Endothelial cell of umbilical vein (primary cell): ENCODE measurements at regions not wholly inside any gene's neighbourhood (a gene's known extent, or its start where the extent isn't known, plus 50 kb on each side); places are given as distances from the start of the nearest gene placed in this dataset.

Source experiments
- BruUV-seq: library from RNA; stranded (reverse); fragments of 400-500 nt; replicated peaks from 2 replicates; lab custom pipeline; 2021; lab: Mats Ljungman, UMichigan
- CTCF ChIA-PET: fragments of 300-600, 350-600 bp; sonication (Branson Sonifier 250); formaldehyde crosslinking; loops from one replicate; lab custom pipeline; 2021; ENCODE audit warnings: antibody characterized with exemption, inconsistent platforms; lab: Charles Lee
- POLR2A ChIA-PET: fragments of 300-600, 350-600 bp; sonication (Branson Sonifier 250); formaldehyde crosslinking; loops from one replicate; lab custom pipeline; 2021; ENCODE audit warnings: antibody characterized with exemption, inconsistent platforms; lab: Charles Lee
- DNase-seq: peaks from one replicate; pipeline ENCODE4 v3.0.0-alpha.2; 2011; ENCODE audit warnings: low read depth, low spot score
- FAIRE-seq: peaks from 2 replicates; lab custom pipeline; 2011; peaks lifted over from hg19 to GRCh38; lab: Jason Lieb, UNC
- H2AFZ ChIP-seq: 2 replicates; pipeline ENCODE4 v1.6.0; 2012; ENCODE audit warnings: low read depth, low read length, control low read depth, inconsistent platforms
- H3K27ac ChIP-seq: 2 replicates; pipeline ENCODE4 v1.5.1; 2011; ENCODE audit warnings: low read depth, mild to moderate bottlenecking, control low read depth, low read length, moderate library complexity; ENCODE audit not compliant: insufficient read depth
- H3K27me3 ChIP-seq, 2 experiments: 2 replicates each; pipeline versions ENCODE4 v1.6.0 to v1.6.1; 2011; ENCODE audit warnings: low read length in 2 of 2, mixed read lengths in 1 of 2; ENCODE audit not compliant: control insufficient read depth in 2 of 2, insufficient read depth in 2 of 2
- H3K36me3 ChIP-seq, 2 experiments: 2 replicates in 1 of 2; 3 replicates in 1 of 2; pipeline ENCODE4 v1.5.1; 2011; ENCODE audit warnings: low read length in 2 of 2, mild to moderate bottlenecking in 1 of 2, moderate library complexity in 1 of 2; ENCODE audit not compliant: control insufficient read depth in 2 of 2, insufficient read depth in 2 of 2; ENCODE audit errors: extremely low read depth in 1 of 2
- H3K4me1 ChIP-seq: 3 replicates; pipeline ENCODE4 v1.5.1; 2011; ENCODE audit warnings: mild to moderate bottlenecking, low read length; ENCODE audit not compliant: control insufficient read depth, insufficient read depth; ENCODE audit errors: extremely low read depth
- H3K4me2 ChIP-seq: 2 replicates; pipeline ENCODE4 v1.6.1; 2011; ENCODE audit warnings: low read length, control low read depth, mixed read lengths; ENCODE audit not compliant: insufficient read depth
- H3K4me3 ChIP-seq, 3 experiments: fragments of 200-600 bp in 1 of 3; sonication (generic), shearing (Covaris generic) in 1 of 3; replicated peaks in 1 of 3; 2 replicates each; pipeline ENCODE4 v1.5.1; 2011 to 2016; ENCODE audit warnings: control low read depth in 3 of 3, low read length in 3 of 3, mild to moderate bottlenecking in 2 of 3, inconsistent platforms in 1 of 3, low read depth in 1 of 3, moderate library complexity in 1 of 3; ENCODE audit not compliant: insufficient read depth in 1 of 3
- H3K79me2 ChIP-seq: 2 replicates; pipeline ENCODE4 v1.6.0; 2012; ENCODE audit warnings: low read length, inconsistent platforms; ENCODE audit not compliant: control insufficient read depth, insufficient read depth
- H3K9ac ChIP-seq: replicated peaks from 2 replicates; pipeline ENCODE3; 2011; ENCODE audit warnings: low read length, control low read depth; ENCODE audit not compliant: insufficient read depth; ENCODE audit errors: extremely low read depth
- H3K9me1 ChIP-seq: replicated peaks from 3 replicates; pipeline ENCODE4 v1.6.0; 2011; ENCODE audit warnings: mild to moderate bottlenecking, low read length; ENCODE audit not compliant: control insufficient read depth, insufficient read depth; ENCODE audit errors: extremely low read depth
- H3K9me3 ChIP-seq: replicated peaks from 2 replicates; pipeline ENCODE4 v1.5.1; 2012; ENCODE audit warnings: low read length, inconsistent platforms; ENCODE audit not compliant: control insufficient read depth, insufficient read depth
- H4K20me1 ChIP-seq: replicated peaks from 2 replicates; pipeline ENCODE3; 2011; ENCODE audit warnings: mild to moderate bottlenecking, low read length; ENCODE audit not compliant: control insufficient read depth, insufficient read depth; ENCODE audit errors: extremely low read depth
- CTCF ChIP-seq, 2 donors: IDR thresholded peaks; 1 replicate in 1 of 2; 2 replicates in 1 of 2; pipeline ENCODE4 v1.5.1; 2011; ENCODE audit warnings: low read length in 2 of 2, mild to moderate bottlenecking in 2 of 2, moderate library complexity in 2 of 2, control low read depth in 1 of 2, inconsistent platforms in 1 of 2, low read depth in 1 of 2; ENCODE audit not compliant: insufficient read depth in 1 of 2; ENCODE audit errors: extremely low read depth in 1 of 2
- EZH2 ChIP-seq: IDR thresholded peaks from 2 replicates; pipeline ENCODE4 v1.6.1; 2012; ENCODE audit warnings: borderline replicate concordance, low read depth, mild to moderate bottlenecking, moderate library complexity, low read length, inconsistent platforms; ENCODE audit not compliant: severe bottlenecking
- FOS ChIP-seq: IDR thresholded peaks from 2 replicates; pipeline ENCODE4 v1.6.1; 2011; ENCODE audit warnings: mild to moderate bottlenecking, low read length, moderate library complexity, borderline replicate concordance; ENCODE audit not compliant: insufficient read depth
- GATA2 ChIP-seq: IDR thresholded peaks from 2 replicates; pipeline ENCODE4 v1.7.0; 2011; ENCODE audit warnings: low read depth, mild to moderate bottlenecking, moderate library complexity, mixed read lengths, low read length; ENCODE audit not compliant: insufficient read length, insufficient read depth
- JUN ChIP-seq: IDR thresholded peaks from 2 replicates; pipeline ENCODE4 v1.6.1; 2011; ENCODE audit warnings: borderline replicate concordance, low read depth; ENCODE audit not compliant: insufficient read length, insufficient read depth
- MAX ChIP-seq: IDR thresholded peaks from 2 replicates; pipeline ENCODE4 v1.6.1; 2011; ENCODE audit not compliant: insufficient read depth, insufficient read length
- MYC ChIP-seq: IDR thresholded peaks from one replicate; pipeline ENCODE4 v1.6.1; 2011; ENCODE audit warnings: mild to moderate bottlenecking, low read depth, low read length
- POLR2A ChIP-seq: IDR thresholded peaks from 2 replicates; pipeline ENCODE4 v1.6.1; 2012; ENCODE audit warnings: low read depth, mild to moderate bottlenecking, control low read depth, low read length
- POLR2AphosphoS5 ChIP-seq: IDR thresholded peaks from 2 replicates; pipeline ENCODE4 v1.6.1; 2012; ENCODE audit warnings: low read depth, mild to moderate bottlenecking, control low read depth, low read length, moderate library complexity; ENCODE audit not compliant: insufficient read depth
- dilution Hi-C: fragments of 300-500 bp; cut with MboI; formaldehyde crosslinking; loops from one replicate; pipeline ENCODE4 v1.15.0; 2019; ENCODE audit warnings: low sequenced_read_pairs; ENCODE audit not compliant: extremely low pct_ligation_motif_present
- intact Hi-C: fragments of 100-400 bp; cut with micrococcal nuclease; formaldehyde crosslinking; loops from one replicate; pipeline ENCODE4 v1.10.0; 2022

GRCh38 chr19:32268381-32268780 lies 77.0 kb upstream of the ZNF507 start:
- ChIA-PET CTCF (no interaction called here), POLR2A (no interaction called here)
- no TSS peak for BruUV-seq
- Histone ChIP-seq H3K27ac (no peak overlapping the region), H3K4me3 (no peak overlapping the region), H3K79me2 (no peaks in the 10 kb centered on the region), H4K20me1 (no peaks in the 10 kb centered on the region), H3K4me1 (no peaks in the 10 kb centered on the region), H2AFZ (no peak overlapping the region), H3K36me3 (no peaks in the 10 kb centered on the region), H3K9ac (no peak overlapping the region), H3K9me3 (no peaks in the 10 kb centered on the region), H3K4me2 (no peak overlapping the region), H3K27me3 (no peaks in the 10 kb centered on the region), H3K9me1 (no peaks in the 10 kb centered on the region)
- TF ChIP-seq POLR2AphosphoS5 (no peak), MYC (no peak), GATA2 (no peak), MAX (no peak), POLR2A (no peak), EZH2 (no peak), FOS (no peak), JUN (no peak), CTCF (IDR thresholded peaks at IDR 0.05; ENCODE audit: extremely low read depth in 1 of 2, insufficient read depth in 1 of 2, low read depth in 1 of 2, low read length in 2 of 2) (no peak)
- no peak for DNase-seq
- dilution Hi-C loops = no loop called here
- intact Hi-C loops = no loop called here
- no peak for FAIRE-seq
